OCI-LY1 (cell line): ENCODE measurements at regions not wholly inside any gene's neighbourhood (a gene's known extent, or its start where the extent isn't known, plus 50 kb on each side); places are given as distances from the start of the nearest gene placed in this dataset.
"Not testable (repeated sequence)": the region's sequence is repeated elsewhere in the genome, so short reads cannot be mapped to it uniquely, and the experiment has no call there.

Experiments
- H2AFZ ChIP-seq: fragments of 200-600 bp; sonication (generic), shearing (Covaris generic); 2 replicates; pipeline ENCODE4 v1.6.0; 2014; ENCODE audit warnings: antibody characterized with exemption, mild to moderate bottlenecking, low read length
- H3F3A ChIP-seq: fragments of 200-600 bp; sonication (generic), shearing (Covaris generic); 2 replicates; pipeline ENCODE4 v1.6.0; 2014; ENCODE audit warnings: mild to moderate bottlenecking, antibody characterized with exemption, low read length, moderate library complexity; ENCODE audit not compliant: insufficient read depth
- H3K27ac ChIP-seq: fragments of 200-600 bp; sonication (generic); 2 replicates; pipeline ENCODE4 v1.5.1; 2014; ENCODE audit warnings: low read length, mixed run types, mild to moderate bottlenecking, low read depth; ENCODE audit not compliant: poor library complexity, severe bottlenecking
- H3K27me3 ChIP-seq: fragments of 200-600 bp; sonication (generic); 2 replicates; pipeline ENCODE4 v1.6.0; 2014; ENCODE audit warnings: antibody characterized with exemption, mild to moderate bottlenecking, low read length, moderate library complexity; ENCODE audit not compliant: insufficient read depth
- H3K36me3 ChIP-seq: fragments of 200-600 bp; sonication (generic); 2 replicates; pipeline ENCODE4 v1.6.1; 2014; ENCODE audit warnings: mild to moderate bottlenecking, antibody characterized with exemption, low read length, moderate library complexity, mixed read lengths; ENCODE audit not compliant: insufficient read depth
- H3K4me1 ChIP-seq: fragments of 200-600 bp; sonication (generic); 2 replicates; pipeline ENCODE4 v1.5.1; 2014; ENCODE audit warnings: mild to moderate bottlenecking, low read length, moderate library complexity; ENCODE audit not compliant: insufficient read depth, severe bottlenecking
- H3K4me2 ChIP-seq: fragments of 200-600 bp; sonication (generic), shearing (Covaris generic); 2 replicates; pipeline ENCODE4 v1.6.1; 2014; ENCODE audit warnings: low read length
- H3K4me3 ChIP-seq: fragments of 200-600 bp; sonication (generic); 2 replicates; pipeline ENCODE4 v1.5.1; 2014; ENCODE audit warnings: low read length, low read depth, mild to moderate bottlenecking, mixed read lengths; ENCODE audit not compliant: poor library complexity, severe bottlenecking
- H3K79me2 ChIP-seq: fragments of 200-600 bp; shearing (Covaris generic); 2 replicates; pipeline ENCODE4 v1.6.1; 2016; ENCODE audit warnings: mixed run types, low read length, mixed read lengths; ENCODE audit not compliant: insufficient read depth
- H3K9ac ChIP-seq: fragments of 200-600 bp; sonication (generic), shearing (Covaris generic); 2 replicates; pipeline ENCODE4 v1.6.1; 2014; ENCODE audit warnings: mild to moderate bottlenecking, low read length, mixed read lengths
- H3K9me2 ChIP-seq: fragments of 200-600 bp; sonication (generic), shearing (Covaris generic); 2 replicates; pipeline ENCODE4 v1.6.1; 2014; ENCODE audit warnings: low read depth, mild to moderate bottlenecking, low read length, mixed read lengths
- H3K9me3 ChIP-seq: fragments of 200-600 bp; shearing (Covaris generic); 2 replicates; pipeline ENCODE4 v1.6.1; 2014; ENCODE audit warnings: low read length, mixed read lengths
- H4K20me1 ChIP-seq: fragments of 200-600 bp; sonication (generic), shearing (Covaris generic); 2 replicates; pipeline ENCODE4 v1.6.0; 2016; ENCODE audit warnings: mild to moderate bottlenecking, low read length; ENCODE audit not compliant: insufficient read depth
- CTCF ChIP-seq: fragments of 200-600 bp; sonication (generic), shearing (Covaris generic); IDR thresholded peaks from 2 replicates; pipeline ENCODE4 v1.5.1; 2017; ENCODE audit warnings: mild to moderate bottlenecking, antibody characterized with exemption, low read length, moderate library complexity, mixed read lengths
- EZH2 ChIP-seq: fragments of 200-600 bp; sonication (generic), shearing (Covaris generic); IDR thresholded peaks from 2 replicates; pipeline ENCODE4 v1.8.0; 2017; ENCODE audit warnings: borderline replicate concordance, mixed run types, mild to moderate bottlenecking, antibody characterized with exemption, low read length, moderate library complexity, mixed read lengths

GRCh38 chr2:66632882-66633281, 198.0 kb downstream of the MEIS1 start:
- H4K20me1 ChIP-seq, H3K27ac ChIP-seq, H3K9me2 ChIP-seq, H3K4me3 ChIP-seq, H3F3A ChIP-seq, H2AFZ ChIP-seq, H3K27me3 ChIP-seq, H3K9me3 ChIP-seq, H3K4me2 ChIP-seq, H3K36me3 ChIP-seq, H3K9ac ChIP-seq, H3K4me1 ChIP-seq, H3K79me2 ChIP-seq: not testable (repeated sequence)

GRCh38 chr2:66633631-66634030, 198.7 kb downstream of the MEIS1 start:
- no peaks in the 10 kb centered on the region for H3K9me2 ChIP-seq
- TF ChIP-seq EZH2 (no peak), CTCF (no peak)
- no peaks in the 10 kb centered on the region for H3F3A ChIP-seq
- no peak overlapping the region for H3K4me3 ChIP-seq
- H3K27me3 ChIP-seq, result no peaks in the 10 kb centered on the region
- H3K36me3 ChIP-seq, result no peaks in the 10 kb centered on the region
- H3K79me2 ChIP-seq, result no peaks in the 10 kb centered on the region
- H4K20me1 ChIP-seq, result no peaks in the 10 kb centered on the region
- no peak overlapping the region for H3K27ac ChIP-seq
- no peaks in the 10 kb centered on the region for H3K4me1 ChIP-seq
- no peak overlapping the region for H3K9ac ChIP-seq
- H2AFZ ChIP-seq, result no peak overlapping the region
- no peaks in the 10 kb centered on the region for H3K9me3 ChIP-seq
- H3K4me2 ChIP-seq, result no peak overlapping the region

GRCh38 chr2:66634784-66635183, 199.9 kb downstream of the MEIS1 start:
- Histone ChIP-seq H4K20me1 (no peaks in the 10 kb centered on the region), H2AFZ (no peak overlapping the region), H3K4me3 (no peak overlapping the region), H3K36me3 (no peaks in the 10 kb centered on the region), H3K79me2 (no peaks in the 10 kb centered on the region), H3K4me2 (no peak overlapping the region), H3K9me2 (no peaks in the 10 kb centered on the region), H3K9me3 (no peaks in the 10 kb centered on the region), H3K27ac (no peak overlapping the region), H3K9ac (no peak overlapping the region), H3F3A (no peaks in the 10 kb centered on the region), H3K4me1 (no peaks in the 10 kb centered on the region), H3K27me3 (no peaks in the 10 kb centered on the region)
- no peak for TF ChIP-seq CTCF
- TF ChIP-seq EZH2, result no peak

GRCh38 chr2:66641685-66642084, 206.8 kb downstream of the MEIS1 start:
- Histone ChIP-seq H3F3A (no peaks in the 10 kb centered on the region), H3K27ac (no peak overlapping the region), H3K9me3 (no peaks in the 10 kb centered on the region), H3K4me1 (no peaks in the 10 kb centered on the region), H3K27me3 (no peaks in the 10 kb centered on the region), H3K36me3 (no peaks in the 10 kb centered on the region), H3K4me3 (no peak overlapping the region), H3K9ac (no peak overlapping the region), H4K20me1 (no peaks in the 10 kb centered on the region), H3K4me2 (no peak overlapping the region), H2AFZ (no peak overlapping the region), H3K9me2 (no peaks in the 10 kb centered on the region), H3K79me2 (no peaks in the 10 kb centered on the region)
- TF ChIP-seq EZH2 (no peak), CTCF (no peak)

- H3K36me3 ChIP-seq, H3K79me2 ChIP-seq, H3K4me1 ChIP-seq, H3K4me2 ChIP-seq, H2AFZ ChIP-seq, H3F3A ChIP-seq, H3K9me2 ChIP-seq, H3K9ac ChIP-seq, H4K20me1 ChIP-seq, H3K4me3 ChIP-seq, H3K27me3 ChIP-seq, H3K27ac ChIP-seq, H3K9me3 ChIP-seq: not testable (repeated sequence)
Observed at GRCh38 chr2:66648081-66648480, 213.2 kb downstream of the MEIS1 start.
